ENCODE measurements at regions not wholly inside any gene's neighbourhood (a gene's known extent, or its start where the extent isn't known, plus 50 kb on each side); places are given as distances from the start of the nearest gene placed in this dataset.
"Not testable (repeated sequence)": the region's sequence is repeated elsewhere in the genome, so short reads cannot be mapped to it uniquely, and the experiment has no call there.

- DNase-seq (ENCODE audit: low spot score) = no peak
Measured at GRCh38 chr9:86997156-86997555, 49.9 kb upstream of the GAS1 start.

- no peak for DNase-seq (ENCODE audit: low spot score)
Measured at GRCh38 chr9:86997951-86998350, 50.6 kb upstream of the GAS1 start.

- DNase-seq (ENCODE audit: low spot score) = no peak
Measured at GRCh38 chr9:87002517-87002916, 55.2 kb upstream of the GAS1 start.

GRCh38 chr9:87004016-87004415, 56.7 kb upstream of the GAS1 start:
- no peak for DNase-seq (ENCODE audit: low spot score)

GRCh38 chr9:87006956-87007355, 59.6 kb upstream of the GAS1 start:
- DNase-seq (ENCODE audit: low spot score) = no peak

- no peak for DNase-seq (ENCODE audit: low spot score)
Measured at GRCh38 chr9:87007711-87008366, 60.5 kb upstream of the GAS1 start.

- no peak for DNase-seq (ENCODE audit: low spot score)
Measured at GRCh38 chr9:87008667-87009066, 61.4 kb upstream of the GAS1 start.

GRCh38 chr9:87010626-87011025, 63.3 kb upstream of the GAS1 start:
- no peak for DNase-seq (ENCODE audit: low spot score)

GRCh38 chr9:87011551-87011950, 64.2 kb upstream of the GAS1 start:
- no peak for DNase-seq (ENCODE audit: low spot score)

- no peak for DNase-seq (ENCODE audit: low spot score)
Measured at GRCh38 chr9:87013490-87013889, 66.2 kb upstream of the GAS1 start.

GRCh38 chr9:87014436-87014835, 67.1 kb upstream of the GAS1 start:
- DNase-seq (ENCODE audit: low spot score) = no peak

GRCh38 chr9:87016681-87017080, 69.4 kb upstream of the GAS1 start:
- no peak for DNase-seq (ENCODE audit: low spot score)

- DNase-seq (ENCODE audit: low spot score) = no peak
Measured at GRCh38 chr9:87020169-87020950, 73.1 kb upstream of the GAS1 start.

- no peak for DNase-seq (ENCODE audit: low spot score)
Measured at GRCh38 chr9:87022178-87022577, 74.9 kb upstream of the GAS1 start.

GRCh38 chr9:87026204-87026603, 78.9 kb upstream of the GAS1 start:
- DNase-seq (ENCODE audit: low spot score) = no peak

GRCh38 chr9:87028836-87029235, 81.5 kb upstream of the GAS1 start:
- not testable (repeated sequence) for DNase-seq (ENCODE audit: low spot score)

GRCh38 chr9:87029905-87030304, 82.6 kb upstream of the GAS1 start:
- no peak for DNase-seq (ENCODE audit: low spot score)

GRCh38 chr9:87034841-87035240, 87.5 kb upstream of the GAS1 start:
- DNase-seq (ENCODE audit: low spot score) = no peak

- no peak for DNase-seq (ENCODE audit: low spot score)
Measured at GRCh38 chr9:87035879-87036278, 88.6 kb upstream of the GAS1 start.

- no peak for DNase-seq (ENCODE audit: low spot score)
Measured at GRCh38 chr9:87036506-87036905, 89.2 kb upstream of the GAS1 start.

- DNase-seq (ENCODE audit: low spot score) = no peak
Measured at GRCh38 chr9:87039809-87040392, 92.6 kb upstream of the GAS1 start.

GRCh38 chr9:87040410-87041009, 93.2 kb upstream of the GAS1 start:
- DNase-seq (ENCODE audit: low spot score) = no peak
